ENCODE measurements at regions not wholly inside any gene's neighbourhood (a gene's known extent, or its start where the extent isn't known, plus 50 kb on each side); places are given as distances from the start of the nearest gene placed in this dataset.

GRCh38 chr5:75002271-75002670 lies 50.1 kb downstream of the GCNT4 start:
- Mint-ChIP-seq H3K36me3 (ENCODE audit: low read depth) (peaks cover 3% of the 10 kb centered on the region), H3K27ac (no peak overlapping the region), H3K4me3 (no peak overlapping the region), H3K4me1 (no peaks in the 10 kb centered on the region), H3K9me3 (peaks cover 17% of the 10 kb centered on the region), H3K27me3 (ENCODE audit: low read depth) (no peaks in the 10 kb centered on the region)
- TF ChIP-seq CTCF (IDR thresholded peaks at IDR 0.05; ENCODE audit: unreplicated experiment in 3 of 3) = no peak

- Mint-ChIP-seq H3K27me3 (ENCODE audit: low read depth) (no peaks in the 10 kb centered on the region), H3K27ac (no peak overlapping the region), H3K36me3 (ENCODE audit: low read depth) (no peaks in the 10 kb centered on the region), H3K9me3 (peaks cover 9% of the 10 kb centered on the region), H3K4me3 (no peak overlapping the region), H3K4me1 (no peaks in the 10 kb centered on the region)
- TF ChIP-seq CTCF (IDR thresholded peaks at IDR 0.05; ENCODE audit: unreplicated experiment in 3 of 3) = no peak
These were observed 56.4 kb downstream of the GCNT4 start for GRCh38 chr5:74995926-74996325.

GRCh38 chr5:74994826-74995225 lies 57.5 kb downstream of the GCNT4 start:
- Mint-ChIP-seq H3K4me3 (no peak overlapping the region), H3K27me3 (ENCODE audit: low read depth) (no peaks in the 10 kb centered on the region), H3K9me3 (peaks cover 9% of the 10 kb centered on the region), H3K27ac (no peak overlapping the region), H3K36me3 (ENCODE audit: low read depth) (no peaks in the 10 kb centered on the region), H3K4me1 (no peaks in the 10 kb centered on the region)
- TF ChIP-seq CTCF (IDR thresholded peaks at IDR 0.05; ENCODE audit: unreplicated experiment in 3 of 3) = no peak

- H3K27ac Mint-ChIP-seq = no peak overlapping the region
- TF ChIP-seq CTCF (IDR thresholded peaks at IDR 0.05; ENCODE audit: unreplicated experiment in 3 of 3) = no peak
- no peak overlapping the region for H3K4me3 Mint-ChIP-seq
- H3K27me3 Mint-ChIP-seq (ENCODE audit: low read depth) = no peaks in the 10 kb centered on the region
- peaks cover 9% of the 10 kb centered on the region for H3K9me3 Mint-ChIP-seq
- no peaks in the 10 kb centered on the region for H3K4me1 Mint-ChIP-seq
- no peaks in the 10 kb centered on the region for H3K36me3 Mint-ChIP-seq (ENCODE audit: low read depth)
These were observed 58.6 kb downstream of the GCNT4 start for GRCh38 chr5:74993743-74994142.

- H3K4me1 Mint-ChIP-seq = no peaks in the 10 kb centered on the region
- no peak for TF ChIP-seq CTCF (IDR thresholded peaks at IDR 0.05; ENCODE audit: unreplicated experiment in 3 of 3)
These were observed 59.6 kb downstream of the GCNT4 start for GRCh38 chr5:74992791-74993190.

GRCh38 chr5:74991522-74991921 lies 60.8 kb downstream of the GCNT4 start:
- no peak overlapping the region for H3K4me3 Mint-ChIP-seq
- no peaks in the 10 kb centered on the region for H3K27me3 Mint-ChIP-seq (ENCODE audit: low read depth)
- no peaks in the 10 kb centered on the region for H3K36me3 Mint-ChIP-seq (ENCODE audit: low read depth)
- H3K9me3 Mint-ChIP-seq = no peaks in the 10 kb centered on the region
- H3K27ac Mint-ChIP-seq = no peak overlapping the region
- no peak for TF ChIP-seq CTCF (IDR thresholded peaks at IDR 0.05; ENCODE audit: unreplicated experiment in 3 of 3)
- no peaks in the 10 kb centered on the region for H3K4me1 Mint-ChIP-seq

More at GRCh38 chr5:74992791-74993190, 59.6 kb downstream of the GCNT4 start:
- Mint-ChIP-seq H3K9me3 (peaks cover 4% of the 10 kb centered on the region), H3K4me3 (no peak overlapping the region), H3K27ac (no peak overlapping the region), H3K27me3 (ENCODE audit: low read depth) (no peaks in the 10 kb centered on the region), H3K36me3 (ENCODE audit: low read depth) (no peaks in the 10 kb centered on the region)
